BJ (cell line): ENCODE measurements at regions not wholly inside any gene's neighbourhood (a gene's known extent, or its start where the extent isn't known, plus 50 kb on each side); places are given as distances from the start of the nearest gene placed in this dataset.

Experiments used
- CTCF ChIA-PET: fragments of 350-600 bp; formaldehyde crosslinking; extraction: SDS; loops from one replicate; lab custom pipeline; 2021; ENCODE audit warnings: antibody characterized with exemption, inconsistent platforms; lab: Yijun Ruan, JAX
- POLR2A ChIA-PET: fragments of 300-600 bp; sonication (Branson Sonifier 250); formaldehyde crosslinking; extraction: SDS; loops from one replicate; lab custom pipeline; 2021; ENCODE audit warnings: antibody characterized with exemption; lab: Charles Lee
- DNase-seq: peaks from one replicate; pipeline ENCODE4 v3.0.0-alpha.2; 2011; ENCODE audit warnings: low read depth
- H3K27me3 ChIP-seq: 2 replicates; pipeline ENCODE4 v1.6.0; 2011; ENCODE audit warnings: low read length; ENCODE audit not compliant: control insufficient read depth, insufficient read depth
- H3K36me3 ChIP-seq: 2 replicates; pipeline ENCODE4 v1.5.1; 2011; ENCODE audit warnings: low read length; ENCODE audit not compliant: control insufficient read depth, insufficient read depth
- H3K4me3 ChIP-seq: 2 replicates; pipeline ENCODE4 v1.5.1; 2011; ENCODE audit warnings: low read depth, mild to moderate bottlenecking, control low read depth, low read length
- CTCF ChIP-seq: IDR thresholded peaks from 2 replicates; pipeline ENCODE4 v1.5.1; 2011; ENCODE audit warnings: low read depth, mild to moderate bottlenecking, control low read depth, inconsistent platforms, low read length, moderate library complexity; ENCODE audit not compliant: insufficient read depth

DNA sequence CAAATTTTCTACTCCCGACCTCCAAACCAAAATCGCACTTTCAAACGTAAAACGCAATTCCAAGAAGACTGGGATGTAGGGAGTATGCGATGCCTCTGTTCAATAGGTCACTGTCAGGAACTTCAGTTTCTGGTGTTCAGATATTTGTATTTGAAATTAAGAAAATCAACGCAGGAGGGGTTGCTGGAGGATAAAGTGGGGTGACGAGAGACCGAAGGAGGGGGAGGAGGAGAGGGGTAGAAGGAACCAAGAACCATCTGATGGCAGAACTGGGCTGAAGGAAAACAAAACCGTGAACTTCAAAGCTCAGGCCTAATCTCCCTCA lies 293.8 kb upstream of the NFE2L3 start:
- no peak overlapping the region for H3K4me3 ChIP-seq
- CTCF ChIA-PET: no interaction called here
- H3K27me3 ChIP-seq: no peaks in the 10 kb centered on the region; the same call in 1 of the 2 replicates
- POLR2A ChIA-PET: no interaction called here
- no peak for TF ChIP-seq CTCF
- H3K36me3 ChIP-seq: no peaks in the 10 kb centered on the region
- DNase-seq: no peak

GRCh38 chr7:25858525-25859411 lies 293.2 kb upstream of the NFE2L3 start:
- ChIA-PET CTCF (interaction anchor here (0.6 to 0.9 kb wide), 2 partner anchors 12 to 232 kb away, joined by 3 read pairs; no protein-coding TSS in a partner anchor), POLR2A (no interaction called here)

DNA sequence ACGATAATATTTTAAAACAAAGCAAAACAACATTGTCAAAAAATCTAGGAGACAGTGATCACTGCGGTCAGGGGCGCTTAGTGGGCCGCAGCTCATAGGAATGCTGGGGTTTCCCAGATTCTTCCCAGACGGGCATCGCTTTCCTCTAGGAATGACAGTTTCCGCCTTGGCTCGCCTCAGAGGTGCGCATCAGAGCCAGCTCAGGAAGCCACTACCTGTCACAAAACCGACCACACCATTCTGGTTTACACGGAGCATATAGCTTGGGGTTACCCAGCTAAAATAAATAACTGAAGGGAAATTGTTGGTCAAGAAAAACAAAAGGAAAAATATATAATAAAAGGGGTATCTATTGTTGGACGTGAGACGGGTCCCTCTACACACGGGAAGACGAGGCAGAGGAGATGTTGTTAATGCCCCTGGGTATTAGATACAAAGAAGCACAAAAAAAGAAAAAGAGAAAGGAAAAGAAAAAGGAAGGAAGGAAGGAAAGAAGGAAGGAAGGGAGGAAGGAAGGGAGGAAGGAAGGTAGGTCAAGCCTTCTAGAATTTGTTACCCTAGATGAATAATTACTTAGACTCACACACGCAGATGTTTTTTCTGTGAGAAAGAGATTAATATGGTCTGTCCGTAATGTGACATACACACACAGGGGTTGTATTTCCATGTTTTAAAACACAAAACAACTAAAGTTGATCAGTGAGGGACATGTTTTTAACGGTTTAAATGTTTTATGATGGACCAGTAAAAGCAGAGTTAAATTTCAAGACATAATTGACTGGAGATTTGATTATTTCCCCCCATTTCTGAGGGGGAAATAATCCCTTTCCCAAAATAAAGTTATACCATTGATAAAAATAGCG lies 292.4 kb upstream of the NFE2L3 start:
- Histone ChIP-seq H3K36me3 (no peaks in the 10 kb centered on the region), H3K4me3 (no peak overlapping the region), H3K27me3 (no peaks in the 10 kb centered on the region)
- CTCF ChIA-PET: interaction anchor here (0.9 kb wide), 1 partner anchor 13 kb away, joined by 3 read pairs; no protein-coding TSS in a partner anchor
- DNase-seq: no peak
- no peak for TF ChIP-seq CTCF
- POLR2A ChIA-PET: no interaction called here

More at GRCh38 chr7:25858525-25859411, 293.2 kb upstream of the NFE2L3 start:
- no peak for DNase-seq
- TF ChIP-seq CTCF: no peak
- Histone ChIP-seq H3K27me3 (no peaks in the 10 kb centered on the region), H3K4me3 (no peak overlapping the region), H3K36me3 (no peaks in the 10 kb centered on the region)

DNA sequence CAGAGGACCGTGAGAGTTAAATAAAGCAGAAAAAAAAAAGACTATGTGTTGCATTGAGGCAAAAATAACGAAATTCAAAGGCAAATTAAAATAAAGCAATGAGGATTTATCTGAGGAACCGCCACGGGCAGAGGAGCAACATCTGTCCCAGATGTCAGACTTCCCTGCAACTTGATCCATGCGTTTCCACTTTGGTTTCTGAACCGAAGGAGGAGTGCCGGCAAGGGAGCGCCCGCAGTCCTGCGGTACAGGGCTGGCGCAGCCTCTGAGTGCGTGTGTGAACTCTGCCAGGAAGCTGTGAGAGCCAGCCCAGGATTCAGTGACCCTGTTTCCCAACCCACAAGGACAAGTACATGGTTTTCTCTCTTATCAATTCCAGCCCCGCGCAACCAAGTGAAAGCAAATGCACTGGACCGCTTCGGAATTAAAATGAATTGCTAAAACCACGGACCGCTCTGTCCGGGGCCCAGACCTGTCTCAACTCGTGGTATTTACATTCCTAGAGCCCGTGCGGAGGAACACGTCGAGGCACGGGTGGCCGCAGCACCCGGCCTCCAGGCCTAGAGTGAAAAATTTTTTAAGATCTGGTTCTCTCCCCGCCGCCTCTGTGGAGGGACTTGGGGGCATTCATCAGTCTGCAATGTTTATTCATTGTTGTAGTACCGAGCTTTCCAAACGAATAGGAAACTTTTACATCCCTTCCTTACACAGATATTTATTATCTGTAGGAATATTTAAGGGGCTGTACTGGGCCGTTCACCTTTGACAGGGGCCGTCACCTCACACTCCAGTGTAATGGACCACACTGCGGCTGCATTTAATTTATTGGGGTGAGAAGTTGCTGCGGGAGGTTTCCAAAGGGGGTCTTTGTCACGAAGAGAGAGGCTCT lies 291.5 kb upstream of the NFE2L3 start:
- no peak for TF ChIP-seq CTCF
- Histone ChIP-seq H3K36me3 (no peaks in the 10 kb centered on the region), H3K27me3 (no peaks in the 10 kb centered on the region), H3K4me3 (peak overlapping the region; percentile 22)
- no peak for DNase-seq
- CTCF ChIA-PET: interaction anchor here (1.3 kb wide), 1 partner anchor 9 kb away, joined by 3 read pairs; no protein-coding TSS in a partner anchor
- POLR2A ChIA-PET: no interaction called here
